Vagina (tissue), 2 donors: ENCODE measurements at regions not wholly inside any gene's neighbourhood (a gene's known extent, or its start where the extent isn't known, plus 50 kb on each side); places are given as distances from the start of the nearest gene placed in this dataset.

Experiments
- DNase-seq, 2 donors: peaks; one replicate each; pipeline ENCODE4 v3.0.0-alpha.2; 2017; ENCODE audit errors: extremely low spot score in 2 of 2
- H3K27ac ChIP-seq: fragments of 200-600 bp; sonication (generic); one replicate; pipeline ENCODE4 v1.5.1; 2019
- H3K27me3 ChIP-seq: fragments of 200-600 bp; sonication (generic); one replicate; pipeline ENCODE4 v1.5.1; 2019
- H3K36me3 ChIP-seq, 2 donors: fragments of 200-600 bp; sonication (generic); one replicate each; pipeline ENCODE4 v1.5.1; 2017 to 2019
- H3K4me1 ChIP-seq: fragments of 200-600 bp; sonication (generic); one replicate; pipeline ENCODE4 v1.5.1; 2019
- H3K4me3 ChIP-seq, 2 donors: fragments of 200-600 bp; sonication (generic); 1 replicate in 1 of 2; 2 replicates in 1 of 2; pipeline ENCODE4 v1.5.1; 2016 to 2019
- H3K9me3 ChIP-seq: fragments of 200-600 bp; sonication (generic); one replicate; pipeline ENCODE4 v1.5.1; 2019
- POLR2A ChIP-seq, 2 donors: fragments of 450-650 bp; IDR thresholded peaks; one replicate each; pipeline ENCODE4 v1.6.1; 2017; ENCODE audit warnings: antibody characterized with exemption in 2 of 2, mild to moderate bottlenecking in 2 of 2, moderate library complexity in 2 of 2
- POLR2AphosphoS5 ChIP-seq, 2 donors: sonication (generic); formaldehyde crosslinking; IDR thresholded peaks; one replicate each; pipeline ENCODE4 v1.9.0; 2017; ENCODE audit warnings: antibody characterized with exemption in 2 of 2, mild to moderate bottlenecking in 2 of 2, low read depth in 1 of 2; ENCODE audit not compliant: insufficient read depth in 1 of 2
- intact Hi-C: fragments of 100-400 bp; cut with DNase I; formaldehyde crosslinking; loops from one replicate; pipeline ENCODE4 v1.15.1; 2023
- TF ChIP-seq, protein P1 (sequence below), 3 experiments: fragments of 450-650 bp in 2 of 3; fragments of 200-600 bp in 1 of 3; sonication (generic) in 1 of 3; IDR thresholded peaks; one replicate each; pipeline ENCODE4 v1.5.1; 2017 to 2019; ENCODE audit warnings: antibody characterized with exemption in 3 of 3, mild to moderate bottlenecking in 2 of 3, moderate library complexity in 2 of 3

- TF ChIP-seq POLR2AphosphoS5 (IDR thresholded peaks at IDR 0.05; ENCODE audit: insufficient read depth in 1 of 2, low read depth in 1 of 2) (no peak), POLR2A (IDR thresholded peaks at IDR 0.05) (no peak)
- TF ChIP-seq, protein P1, sequence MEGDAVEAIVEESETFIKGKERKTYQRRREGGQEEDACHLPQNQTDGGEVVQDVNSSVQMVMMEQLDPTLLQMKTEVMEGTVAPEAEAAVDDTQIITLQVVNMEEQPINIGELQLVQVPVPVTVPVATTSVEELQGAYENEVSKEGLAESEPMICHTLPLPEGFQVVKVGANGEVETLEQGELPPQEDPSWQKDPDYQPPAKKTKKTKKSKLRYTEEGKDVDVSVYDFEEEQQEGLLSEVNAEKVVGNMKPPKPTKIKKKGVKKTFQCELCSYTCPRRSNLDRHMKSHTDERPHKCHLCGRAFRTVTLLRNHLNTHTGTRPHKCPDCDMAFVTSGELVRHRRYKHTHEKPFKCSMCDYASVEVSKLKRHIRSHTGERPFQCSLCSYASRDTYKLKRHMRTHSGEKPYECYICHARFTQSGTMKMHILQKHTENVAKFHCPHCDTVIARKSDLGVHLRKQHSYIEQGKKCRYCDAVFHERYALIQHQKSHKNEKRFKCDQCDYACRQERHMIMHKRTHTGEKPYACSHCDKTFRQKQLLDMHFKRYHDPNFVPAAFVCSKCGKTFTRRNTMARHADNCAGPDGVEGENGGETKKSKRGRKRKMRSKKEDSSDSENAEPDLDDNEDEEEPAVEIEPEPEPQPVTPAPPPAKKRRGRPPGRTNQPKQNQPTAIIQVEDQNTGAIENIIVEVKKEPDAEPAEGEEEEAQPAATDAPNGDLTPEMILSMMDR (IDR thresholded peaks at IDR 0.05) = no peak
- Histone ChIP-seq H3K4me1 (peaks cover 10% of the 10 kb centered on the region), H3K27me3 (no peaks in the 10 kb centered on the region), H3K27ac (no peak overlapping the region), H3K9me3 (no peaks in the 10 kb centered on the region), H3K4me3 (no peak overlapping the region), H3K36me3 (no peaks in the 10 kb centered on the region)
- intact Hi-C loops = no loop called here
- no peak for DNase-seq
Measured at GRCh38 chr14:96745500-96746051, 51.6 kb upstream of the VRK1 start.

DNA sequence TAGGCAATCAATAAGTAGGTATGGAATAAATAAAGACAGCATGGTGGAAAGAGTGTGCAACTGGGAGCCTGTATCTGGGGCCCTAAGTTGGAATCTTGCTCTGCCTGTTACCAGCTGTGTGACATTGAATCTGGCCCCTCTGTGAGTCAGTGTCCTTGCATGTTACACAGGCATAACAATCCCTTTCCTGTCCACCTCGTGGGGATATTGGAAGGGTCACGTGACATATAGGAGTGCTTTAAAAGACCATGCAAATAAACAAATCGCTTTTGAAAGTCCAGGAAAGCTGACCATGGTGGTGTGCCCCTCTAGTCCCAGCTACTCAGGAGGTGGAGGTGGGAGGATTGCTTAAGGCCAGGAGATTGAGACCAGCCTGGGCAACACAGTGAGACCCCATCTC is 51.1 kb upstream of the VRK1 start:
- H3K4me1 ChIP-seq = peaks cover 8% of the 10 kb centered on the region
- no peak for DNase-seq
- intact Hi-C loops = no loop called here
- no peak overlapping the region for H3K4me3 ChIP-seq
- no peaks in the 10 kb centered on the region for H3K9me3 ChIP-seq
- H3K27me3 ChIP-seq = no peaks in the 10 kb centered on the region
- TF ChIP-seq POLR2AphosphoS5 (IDR thresholded peaks at IDR 0.05; ENCODE audit: insufficient read depth in 1 of 2, low read depth in 1 of 2) (no peak), POLR2A (IDR thresholded peaks at IDR 0.05) (no peak)
- TF ChIP-seq, protein P1 (IDR thresholded peaks at IDR 0.05) = no peak
- no peak overlapping the region for H3K27ac ChIP-seq
- H3K36me3 ChIP-seq = no peaks in the 10 kb centered on the region

GRCh38 chr14:96747006-96747405 is 50.2 kb upstream of the VRK1 start:
- H3K27ac ChIP-seq = no peak overlapping the region
- no peaks in the 10 kb centered on the region for H3K4me1 ChIP-seq
- intact Hi-C loops = no loop called here
- no peaks in the 10 kb centered on the region for H3K27me3 ChIP-seq
- DNase-seq = no peak
- H3K9me3 ChIP-seq = no peaks in the 10 kb centered on the region
- no peaks in the 10 kb centered on the region for H3K36me3 ChIP-seq
- no peak overlapping the region for H3K4me3 ChIP-seq
- TF ChIP-seq POLR2A (IDR thresholded peaks at IDR 0.05) (no peak), POLR2AphosphoS5 (IDR thresholded peaks at IDR 0.05; ENCODE audit: insufficient read depth in 1 of 2, low read depth in 1 of 2) (no peak)
- TF ChIP-seq, protein P1 (IDR thresholded peaks at IDR 0.05) = no peak
